ENCODE measurements at regions not wholly inside any gene's neighbourhood (a gene's known extent, or its start where the extent isn't known, plus 50 kb on each side); places are given as distances from the start of the nearest gene placed in this dataset.
"Not testable (repeated sequence)": the region's sequence is repeated elsewhere in the genome, so short reads cannot be mapped to it uniquely, and the experiment has no call there.

DNA sequence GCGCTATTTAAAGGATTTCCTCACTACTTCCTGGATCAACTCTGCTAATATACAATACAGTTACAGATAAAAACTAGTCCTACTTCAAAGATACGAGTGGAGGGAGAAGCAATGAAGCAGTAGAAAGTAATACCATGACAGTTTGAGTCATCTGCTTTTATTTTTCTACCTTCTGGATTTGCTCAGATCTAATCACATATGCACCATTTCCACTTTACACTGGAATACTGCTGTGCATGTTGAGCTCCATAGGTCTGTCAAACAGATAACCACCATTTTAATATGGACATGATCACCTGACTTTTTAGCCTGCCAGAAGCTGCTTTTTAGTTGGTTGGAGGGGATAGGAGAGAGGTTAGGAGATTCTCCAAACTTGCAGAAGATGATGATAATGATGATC, 92.5 kb downstream of the MMUT start:
- no peak for DNase-seq (ENCODE audit: low read depth)

GRCh38 chr6:49366539-49366938, 96.5 kb downstream of the MMUT start:
- no peak for DNase-seq (ENCODE audit: low read depth)

DNA sequence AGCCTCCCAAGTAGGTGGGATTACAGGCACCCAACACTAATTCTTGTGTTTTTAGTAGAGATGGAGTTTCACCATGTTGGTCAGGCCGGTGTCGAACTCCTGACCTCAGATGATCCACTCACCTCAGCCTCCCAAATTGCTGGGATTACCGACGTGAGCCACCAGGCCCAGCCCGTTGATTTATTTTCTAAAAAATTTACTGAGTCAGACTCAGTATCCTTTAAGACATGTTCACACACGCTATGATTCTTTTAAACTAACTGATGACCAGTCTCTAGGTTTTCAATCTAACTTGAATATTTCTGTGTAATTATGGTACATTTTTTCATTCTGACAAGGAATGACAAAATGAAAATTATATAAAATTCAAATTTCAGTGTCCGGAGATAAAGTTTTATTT, 114.5 kb downstream of the MMUT start:
- no peak for DNase-seq (ENCODE audit: low read depth)

GRCh38 chr6:49342410-49342809, 120.6 kb downstream of the MMUT start:
- DNase-seq (ENCODE audit: low read depth), result no peak

DNA sequence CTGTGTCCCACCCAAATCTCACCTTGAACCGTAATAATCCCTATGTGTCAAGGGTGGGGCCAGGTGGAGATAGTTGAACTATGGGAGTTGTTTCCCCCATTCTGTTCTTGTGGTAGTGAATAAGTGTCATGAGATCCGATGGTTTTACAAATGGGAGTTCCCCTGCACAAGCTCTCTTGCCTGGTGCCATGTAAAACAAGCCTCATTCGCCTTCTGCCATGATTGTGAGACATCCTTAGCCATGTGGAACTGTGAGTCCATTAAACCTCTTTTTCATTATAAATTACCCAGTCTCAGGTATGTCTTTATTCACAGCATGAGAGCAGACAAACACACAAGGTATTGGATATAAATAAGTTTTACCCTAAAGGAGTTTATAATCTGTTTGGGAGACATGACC, 121.2 kb downstream of the MMUT start:
- DNase-seq (ENCODE audit: low read depth), result no peak

DNA sequence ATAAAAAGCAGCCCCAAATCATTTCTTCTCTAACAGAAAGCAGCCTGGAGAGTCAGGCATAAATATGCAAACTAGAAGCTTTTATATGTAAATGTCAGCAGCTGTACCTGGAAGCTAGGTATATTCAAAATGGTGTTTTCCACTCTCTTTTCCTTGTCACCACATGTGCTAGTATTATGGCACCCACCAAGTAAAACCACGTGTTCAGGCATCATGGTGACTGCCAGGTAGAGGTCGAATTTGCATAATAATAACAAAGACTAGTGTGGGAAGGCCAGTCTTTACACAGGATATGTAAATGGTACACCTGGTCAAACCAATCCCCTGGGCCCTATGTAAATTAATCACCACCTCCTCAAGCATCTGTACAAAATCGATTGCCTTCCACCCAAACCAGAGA, 124.0 kb downstream of the MMUT start:
- no peak for DNase-seq (ENCODE audit: low read depth)

GRCh38 chr6:49336514-49337131, 126.4 kb downstream of the MMUT start:
- no peak for DNase-seq (ENCODE audit: low read depth)

GRCh38 chr6:49333345-49334125, 129.5 kb downstream of the MMUT start:
- DNase-seq (ENCODE audit: low read depth), result no peak

DNA sequence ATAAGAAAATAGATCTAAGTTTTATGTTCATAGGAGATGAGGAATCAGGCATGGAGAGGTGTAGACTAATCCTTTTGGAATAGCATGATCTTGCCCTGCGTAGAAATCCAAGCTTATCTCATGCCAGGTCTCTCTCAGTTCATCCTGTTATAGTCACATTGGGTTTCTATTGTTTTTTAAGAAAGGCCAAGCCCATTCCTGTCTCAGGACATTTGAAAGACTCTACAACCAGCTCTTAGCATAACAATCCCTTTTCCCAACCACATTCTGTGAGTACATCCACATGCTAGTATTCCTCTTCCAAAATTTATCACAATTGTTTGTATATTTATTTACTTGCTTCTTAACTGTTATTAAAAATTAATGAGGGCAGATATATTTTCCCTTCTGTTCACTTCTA, 130.3 kb downstream of the MMUT start:
- DNase-seq (ENCODE audit: low read depth), result no peak

GRCh38 chr6:49329186-49329585, 133.9 kb downstream of the MMUT start:
- DNase-seq (ENCODE audit: low read depth), result no peak

DNA sequence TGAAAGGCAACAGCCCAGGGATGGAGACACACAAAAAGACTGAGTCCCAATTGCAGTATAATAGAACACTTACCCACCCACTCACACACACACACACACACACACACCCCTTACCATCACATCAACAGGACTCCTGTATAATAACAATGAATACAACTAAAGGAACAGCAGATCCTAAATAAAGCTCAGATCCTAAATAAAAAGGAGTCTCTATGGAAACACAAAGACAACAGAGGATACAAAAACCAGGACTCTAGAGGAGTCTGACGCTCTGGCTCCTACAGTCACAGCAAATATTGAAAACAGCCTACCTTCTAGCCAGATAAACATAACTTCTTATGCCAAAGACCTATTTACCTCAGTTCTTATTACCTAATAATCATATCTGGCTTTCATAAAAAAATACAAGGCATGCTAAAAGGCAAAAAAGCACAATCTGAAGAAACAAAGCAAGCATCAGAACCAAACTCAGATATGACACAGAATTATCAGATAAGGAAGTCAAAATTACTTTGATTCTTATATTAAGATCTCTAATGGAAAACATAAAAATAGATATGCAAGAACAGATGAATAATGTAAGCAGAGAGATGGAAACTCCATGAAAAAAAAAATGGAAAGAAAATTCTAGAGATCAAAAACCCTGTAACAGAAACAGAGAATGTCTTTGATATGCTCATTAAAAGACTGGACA, 134.9 kb downstream of the MMUT start:
- DNase-seq (ENCODE audit: low read depth), result no peak

- DNase-seq (ENCODE audit: low read depth), result no peak
Observed at GRCh38 chr6:49327571-49327970, 135.5 kb downstream of the MMUT start.

- no peak for DNase-seq (ENCODE audit: low read depth)
Observed at GRCh38 chr6:49327005-49327404, 136.0 kb downstream of the MMUT start.

DNA sequence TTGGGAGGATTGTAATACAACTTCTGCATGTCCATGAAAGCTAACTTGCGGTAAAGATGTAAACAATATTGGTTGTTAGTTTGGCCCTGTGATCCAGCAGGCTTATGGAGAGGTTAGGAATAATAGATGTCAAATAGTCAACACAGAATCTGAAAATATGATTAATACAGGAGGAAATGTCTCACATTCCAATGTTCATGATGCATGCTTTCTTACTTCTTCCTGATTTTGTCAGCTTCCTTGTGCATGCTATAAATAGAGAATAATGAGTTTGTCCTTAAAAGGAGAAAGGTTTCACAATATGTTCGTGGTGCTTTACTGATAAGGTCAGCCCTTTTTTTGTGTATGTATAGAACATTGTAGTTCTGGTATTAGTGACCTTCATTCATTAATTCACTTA, 136.7 kb downstream of the MMUT start:
- DNase-seq (ENCODE audit: low read depth), result peak; percentile 30

GRCh38 chr6:49325891-49326290, 137.2 kb downstream of the MMUT start:
- no peak for DNase-seq (ENCODE audit: low read depth)

DNA sequence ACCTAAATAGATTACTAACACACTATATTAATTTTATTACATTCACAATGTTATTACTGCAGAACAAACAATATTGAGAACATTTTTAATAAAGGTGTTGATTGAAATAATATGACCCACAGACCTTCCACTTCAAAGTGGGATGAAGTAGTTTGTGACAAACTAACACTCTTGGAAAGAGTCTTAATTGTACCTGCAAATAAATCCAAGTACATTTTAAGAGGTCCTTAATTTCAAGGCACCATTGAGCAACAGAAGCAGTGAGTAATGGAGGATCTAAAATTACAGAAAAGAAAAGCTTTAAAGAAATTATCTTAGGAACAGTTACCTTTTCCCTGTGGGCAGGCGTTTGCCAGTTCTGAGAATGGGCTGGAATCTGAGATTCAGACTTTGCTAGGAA, 140.2 kb downstream of the MMUT start:
- no peak for DNase-seq (ENCODE audit: low read depth)

DNA sequence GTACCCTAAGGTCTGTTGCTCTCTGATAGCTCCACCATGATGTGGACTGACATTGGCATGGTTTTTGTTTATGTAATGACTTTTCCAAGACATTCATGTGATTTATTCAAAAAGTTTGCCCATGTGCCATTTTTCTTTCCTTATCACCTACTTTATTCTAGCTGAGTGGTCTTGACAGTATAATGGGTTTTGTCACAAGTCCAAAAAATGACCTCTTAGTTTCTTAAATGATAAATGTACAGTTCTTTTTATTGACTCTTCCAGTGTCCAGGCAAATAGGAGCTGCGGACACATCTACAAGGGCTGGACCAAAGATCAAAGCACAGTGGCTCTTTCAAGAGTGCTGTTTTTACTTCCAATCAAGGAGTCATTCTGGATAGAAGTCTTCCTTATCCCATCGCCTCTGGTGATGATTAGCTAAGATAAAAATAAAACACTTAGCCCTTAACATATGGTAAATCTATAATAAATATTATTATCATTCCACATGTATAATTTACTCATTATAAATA, 141.4 kb downstream of the MMUT start:
- DNase-seq (ENCODE audit: low read depth), result no peak

DNA sequence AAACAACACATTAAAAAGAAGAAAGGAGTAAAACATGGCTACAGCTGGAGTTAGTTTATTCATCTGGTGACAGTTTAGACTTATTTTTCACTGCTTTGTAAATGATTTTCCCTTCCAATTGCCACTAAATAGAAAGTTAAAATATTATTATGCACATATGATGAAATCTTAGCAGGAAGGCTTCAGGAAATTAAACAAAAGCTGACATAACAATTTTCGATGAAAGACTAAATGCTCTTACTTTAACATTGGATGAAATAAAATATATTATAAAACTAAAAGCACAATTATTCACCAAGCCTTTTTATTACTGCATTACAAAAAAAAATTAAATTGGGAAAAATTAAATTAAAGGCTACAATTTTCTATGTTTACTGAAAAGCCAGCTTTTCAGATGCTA, 158.0 kb downstream of the MMUT start:
- no peak for DNase-seq (ENCODE audit: low read depth)

DNA sequence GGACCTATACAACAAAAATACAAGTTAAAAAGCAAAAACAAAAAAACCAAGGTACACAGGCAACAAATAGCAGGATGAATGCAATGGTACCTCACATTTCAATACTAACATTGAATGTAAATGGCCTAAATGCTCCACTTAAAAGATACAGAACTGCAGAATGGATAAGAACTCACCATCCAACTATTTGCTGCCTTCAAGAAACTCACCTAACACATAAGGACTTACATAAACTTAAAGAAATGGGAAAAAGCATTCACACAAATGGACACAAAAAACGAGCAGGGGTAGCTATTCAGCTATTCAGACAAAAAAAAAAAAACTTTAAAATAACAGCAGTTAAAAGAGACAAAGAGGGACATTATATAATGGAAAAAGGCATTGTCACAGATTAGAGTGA, 158.7 kb downstream of the MMUT start:
- DNase-seq (ENCODE audit: low read depth), result not testable (repeated sequence)

DNA sequence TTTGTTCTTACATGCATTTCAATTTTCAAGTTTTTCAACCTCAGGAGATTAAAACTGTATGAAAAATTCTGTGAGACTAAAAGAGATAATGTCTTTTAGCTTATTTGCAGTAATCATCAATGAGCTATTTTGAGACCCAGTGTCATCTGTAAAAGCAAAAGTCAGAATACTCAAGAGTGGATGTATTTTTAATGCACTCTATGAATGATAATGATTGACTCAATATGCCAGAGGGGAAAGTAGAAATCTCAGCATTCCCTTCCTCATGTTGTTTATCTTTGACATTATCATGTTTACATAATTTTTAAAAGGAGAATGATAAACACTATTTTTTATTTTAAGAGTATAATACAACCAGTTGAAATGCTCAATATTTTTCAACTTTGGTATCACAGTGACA, 162.1 kb downstream of the MMUT start:
- no peak for DNase-seq (ENCODE audit: low read depth)

GRCh38 chr6:49300443-49300842, 162.6 kb downstream of the MMUT start:
- DNase-seq (ENCODE audit: low read depth), result no peak

GRCh38 chr6:49299279-49299678, 163.8 kb downstream of the MMUT start:
- peak; percentile 6 for DNase-seq (ENCODE audit: low read depth)

- DNase-seq (ENCODE audit: low read depth), result no peak
Observed at GRCh38 chr6:49284180-49284579, 178.9 kb downstream of the MMUT start.

Measured in stromal cell of bone marrow (primary cell).